ENCODE measurements at regions not wholly inside any gene's neighbourhood (a gene's known extent, or its start where the extent isn't known, plus 50 kb on each side); places are given as distances from the start of the nearest gene placed in this dataset.

GRCh38 chr15:62816342-62817069, 226.0 kb upstream of the TPM1 start:
- no peak for DNase-seq (ENCODE audit: low read depth in 2 of 3, low spot score in 2 of 3)

GRCh38 chr15:62818691-62819090, 223.9 kb upstream of the TPM1 start:
- no peak for DNase-seq (ENCODE audit: low read depth in 2 of 3, low spot score in 2 of 3)

- DNase-seq (ENCODE audit: low read depth in 2 of 3, low spot score in 2 of 3) = no peak
These were observed 221.0 kb upstream of the TPM1 start for GRCh38 chr15:62821384-62822131.

- no peak for DNase-seq (ENCODE audit: low read depth in 2 of 3, low spot score in 2 of 3)
These were observed 220.3 kb upstream of the TPM1 start for GRCh38 chr15:62822228-62822627.

GRCh38 chr15:62823561-62823960, 219.0 kb upstream of the TPM1 start:
- DNase-seq (ENCODE audit: low read depth in 2 of 3, low spot score in 2 of 3) = no peak

GRCh38 chr15:62824111-62825015, 218.2 kb upstream of the TPM1 start:
- no peak for DNase-seq (ENCODE audit: low read depth in 2 of 3, low spot score in 2 of 3)

GRCh38 chr15:62825191-62825590, 217.4 kb upstream of the TPM1 start:
- DNase-seq (ENCODE audit: low read depth in 2 of 3, low spot score in 2 of 3) = no peak

- DNase-seq (ENCODE audit: low read depth in 2 of 3, low spot score in 2 of 3) = no peak
These were observed 216.0 kb upstream of the TPM1 start for GRCh38 chr15:62826561-62826960.

GRCh38 chr15:62828364-62828763, 214.2 kb upstream of the TPM1 start:
- DNase-seq (ENCODE audit: low read depth in 2 of 3, low spot score in 2 of 3) = no peak

- DNase-seq (ENCODE audit: low read depth in 2 of 3, low spot score in 2 of 3) = no peak
These were observed 210.3 kb upstream of the TPM1 start for GRCh38 chr15:62832231-62832630.

GRCh38 chr15:62833646-62834045, 208.9 kb upstream of the TPM1 start:
- no peak for DNase-seq (ENCODE audit: low read depth in 2 of 3, low spot score in 2 of 3)

GRCh38 chr15:62834686-62835329, 207.7 kb upstream of the TPM1 start:
- no peak for DNase-seq (ENCODE audit: low read depth in 2 of 3, low spot score in 2 of 3)

- no peak for DNase-seq (ENCODE audit: low read depth in 2 of 3, low spot score in 2 of 3)
These were observed 207.2 kb upstream of the TPM1 start for GRCh38 chr15:62835351-62835750.

- DNase-seq (ENCODE audit: low read depth in 2 of 3, low spot score in 2 of 3) = no peak
These were observed 206.8 kb upstream of the TPM1 start for GRCh38 chr15:62835762-62836161.

- no peak for DNase-seq (ENCODE audit: low read depth in 2 of 3, low spot score in 2 of 3)
These were observed 201.8 kb upstream of the TPM1 start for GRCh38 chr15:62840526-62841268.

GRCh38 chr15:62841269-62841628, 201.3 kb upstream of the TPM1 start:
- DNase-seq (ENCODE audit: low read depth in 2 of 3, low spot score in 2 of 3) = no peak

- DNase-seq (ENCODE audit: low read depth in 2 of 3, low spot score in 2 of 3) = no peak
These were observed 200.5 kb upstream of the TPM1 start for GRCh38 chr15:62841891-62842559.

- no peak for DNase-seq (ENCODE audit: low read depth in 2 of 3, low spot score in 2 of 3)
These were observed 199.2 kb upstream of the TPM1 start for GRCh38 chr15:62843311-62843710.

- DNase-seq (ENCODE audit: low read depth in 2 of 3, low spot score in 2 of 3) = no peak
These were observed 197.8 kb upstream of the TPM1 start for GRCh38 chr15:62844564-62845240.
